ENCODE measurements at regions not wholly inside any gene's neighbourhood (a gene's known extent, or its start where the extent isn't known, plus 50 kb on each side); places are given as distances from the start of the nearest gene placed in this dataset.

- TF ChIP-seq CTCF (IDR thresholded peaks at IDR 0.05 in 4 of 5, conservative IDR thresholded peaks at IDR 0.05 in 1 of 5): no peak
- no peak for TF ChIP-seq POLR2A (IDR thresholded peaks at IDR 0.05)
Measured at GRCh38 chr3:83877910-83878309, 1080.9 kb upstream of the CADM2 start.

All from gastrocnemius medialis (tissue), 4 donors.